ENCODE measurements at regions not wholly inside any gene's neighbourhood (a gene's known extent, or its start where the extent isn't known, plus 50 kb on each side); places are given as distances from the start of the nearest gene placed in this dataset.
A peak's percentile ranks its signal among the peaks of the same experiment; 100 is the strongest.

GRCh38 chr4:123545667-123546572 lies 149.3 kb downstream of the SPRY1 start:
- no peak for DNase-seq

GRCh38 chr4:123546573-123547060 lies 150.0 kb downstream of the SPRY1 start:
- DNase-seq: no peak

- no peak for DNase-seq
These were observed 150.9 kb downstream of the SPRY1 start for GRCh38 chr4:123547216-123548165.

DNA sequence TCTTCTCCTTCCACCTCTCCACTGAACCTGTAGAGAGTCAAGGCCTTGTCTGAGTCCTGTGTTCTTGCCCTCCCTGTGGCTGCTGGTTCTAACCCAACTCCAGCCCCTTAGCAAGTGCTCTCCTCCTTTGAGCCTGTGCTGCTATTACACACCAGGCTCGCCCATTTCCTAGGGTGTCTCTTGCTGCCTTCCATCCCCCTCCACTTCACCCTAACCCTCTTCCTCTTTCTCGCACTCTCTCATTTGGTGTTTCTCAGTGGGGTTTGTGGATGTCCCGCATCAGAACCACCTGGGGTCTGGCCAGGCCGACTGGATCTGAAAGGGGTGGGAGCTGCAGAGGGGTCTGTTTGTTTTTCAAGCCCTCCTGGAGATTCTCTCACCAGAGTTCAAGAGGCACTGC lies 156.7 kb downstream of the SPRY1 start:
- no peak for DNase-seq

GRCh38 chr4:123553733-123554637 lies 157.4 kb downstream of the SPRY1 start:
- no peak for DNase-seq

DNA sequence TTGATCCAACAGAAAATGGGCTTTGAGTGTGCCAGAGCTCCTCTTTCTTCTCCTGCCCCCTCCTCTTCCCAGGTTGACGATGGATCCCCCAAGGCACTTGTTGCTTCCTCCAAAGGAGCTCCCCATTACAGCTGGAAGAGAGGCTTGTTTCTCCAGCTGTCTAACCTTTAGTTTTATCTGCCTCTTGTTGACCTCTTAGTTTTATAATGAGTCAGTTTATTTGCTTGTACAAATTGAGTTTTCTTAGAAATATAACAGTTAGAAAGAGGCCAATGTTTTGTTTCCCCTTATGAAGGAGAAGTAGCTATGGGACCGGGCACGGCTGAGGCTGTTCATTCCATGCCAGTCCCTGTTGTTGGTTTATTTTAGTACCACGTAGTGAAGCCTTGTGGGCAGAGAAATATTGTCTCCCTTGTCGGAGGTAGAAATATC lies 158.2 kb downstream of the SPRY1 start:
- peak in 1 of 2 donors; percentile 32 for DNase-seq

- DNase-seq: peak in 1 of 2 donors; percentile 21
These were observed 158.7 kb downstream of the SPRY1 start for GRCh38 chr4:123555233-123555806.

GRCh38 chr4:123555807-123556273 lies 159.2 kb downstream of the SPRY1 start:
- DNase-seq: no peak

GRCh38 chr4:123556526-123556925 lies 159.9 kb downstream of the SPRY1 start:
- DNase-seq: peak; percentile 23 to 30

GRCh38 chr4:123557857-123558536 lies 161.4 kb downstream of the SPRY1 start:
- no peak for DNase-seq

GRCh38 chr4:123558865-123559264 lies 162.3 kb downstream of the SPRY1 start:
- DNase-seq: no peak

- DNase-seq: no peak
These were observed 163.6 kb downstream of the SPRY1 start for GRCh38 chr4:123559955-123560871.

DNA sequence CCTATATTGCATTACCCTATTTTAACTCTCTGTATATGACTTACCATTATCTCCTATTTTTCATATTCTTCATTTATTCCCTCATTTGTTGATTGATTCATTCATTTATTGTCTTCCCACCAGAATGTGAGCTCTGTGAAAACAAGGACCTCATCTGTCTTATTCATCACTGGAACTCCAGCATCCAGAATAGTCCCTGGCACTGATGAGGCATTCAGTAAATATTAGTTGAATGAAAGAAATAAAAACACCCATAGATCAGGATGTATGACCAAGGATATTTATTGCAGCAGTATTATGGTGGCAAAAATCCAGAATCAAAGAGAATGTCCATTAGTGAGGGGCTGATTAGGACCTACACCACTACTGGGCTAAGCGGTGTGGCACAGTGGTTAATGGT lies 164.9 kb downstream of the SPRY1 start:
- DNase-seq: no peak

- DNase-seq: no peak
These were observed 166.6 kb downstream of the SPRY1 start for GRCh38 chr4:123562994-123563750.

- peak; percentile 72 to 89 for DNase-seq
These were observed 168.3 kb downstream of the SPRY1 start for GRCh38 chr4:123564758-123565346.

DNA sequence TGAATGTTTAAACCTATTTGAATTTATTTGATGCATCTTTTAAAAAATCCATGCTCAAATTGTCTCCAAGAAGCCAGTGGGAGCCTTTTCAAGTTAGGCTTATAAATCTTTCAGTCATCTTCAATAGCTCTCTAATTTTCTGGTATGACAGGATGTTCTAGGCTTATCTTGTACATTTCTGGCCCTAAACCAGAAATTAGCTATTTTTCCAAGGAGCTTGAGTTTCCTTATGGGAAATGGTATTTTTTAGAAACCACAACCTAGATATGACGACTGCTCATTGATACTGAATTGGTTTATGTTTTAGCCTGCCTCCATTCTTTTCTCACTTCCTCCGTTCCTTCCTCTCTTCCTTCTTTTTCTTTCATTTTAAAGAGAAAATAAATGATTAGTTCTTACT lies 172.3 kb downstream of the SPRY1 start:
- DNase-seq: no peak

- no peak for DNase-seq
These were observed 172.9 kb downstream of the SPRY1 start for GRCh38 chr4:123569541-123569940.

GRCh38 chr4:123573866-123574508 lies 177.4 kb downstream of the SPRY1 start:
- DNase-seq: no peak
